ENCODE measurements at regions not wholly inside any gene's neighbourhood (a gene's known extent, or its start where the extent isn't known, plus 50 kb on each side); places are given as distances from the start of the nearest gene placed in this dataset.
"Not testable (repeated sequence)": the region's sequence is repeated elsewhere in the genome, so short reads cannot be mapped to it uniquely, and the experiment has no call there.

DNA sequence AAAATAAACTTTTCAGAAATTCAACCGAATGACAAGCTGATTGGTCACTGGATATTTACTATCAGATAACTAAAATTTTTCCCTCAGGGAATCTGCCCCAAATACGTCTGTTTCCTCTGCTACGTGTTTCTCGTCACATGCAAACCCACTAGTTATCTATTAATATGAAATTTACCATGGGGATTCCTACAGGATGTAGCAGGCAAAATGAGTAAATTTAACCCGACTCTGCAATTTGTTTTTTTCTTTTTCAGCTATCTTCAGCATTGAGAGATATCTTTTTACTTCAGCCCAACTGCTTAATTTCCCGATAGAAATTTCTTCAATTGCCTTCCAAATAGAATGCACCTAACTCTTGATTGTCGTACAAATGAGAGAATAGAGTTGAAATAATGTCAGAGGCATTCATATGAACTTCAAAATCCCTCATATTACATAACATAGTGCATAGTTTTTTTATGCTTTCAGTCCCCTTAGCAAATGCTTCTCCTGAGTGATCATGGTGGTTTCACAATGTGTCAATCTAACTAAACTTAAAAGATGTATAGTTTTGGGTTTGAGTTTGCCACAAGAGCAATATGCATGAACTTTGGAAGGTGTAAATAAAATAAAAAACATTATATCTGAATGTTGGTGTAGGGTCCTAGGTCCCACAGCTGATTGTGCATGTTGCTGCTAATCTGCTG lies 913.1 kb upstream of the GRIA3 start:
- H3K4me3 ChIP-seq (replicated peaks in 1 of 3) = no peak overlapping the region
- no peaks in the 10 kb centered on the region for H3K4me1 ChIP-seq
- intact Hi-C loops (cut with DNase I) = no loop called here
- 85 to 87% methylated on average over 7 of the region's 7 CpGs for WGBS, 2 donors
- no peaks in the 10 kb centered on the region for H3K9me3 ChIP-seq
- TF ChIP-seq POLR2A (IDR thresholded peaks at IDR 0.05) = no peak
- TF ChIP-seq, protein P1, sequence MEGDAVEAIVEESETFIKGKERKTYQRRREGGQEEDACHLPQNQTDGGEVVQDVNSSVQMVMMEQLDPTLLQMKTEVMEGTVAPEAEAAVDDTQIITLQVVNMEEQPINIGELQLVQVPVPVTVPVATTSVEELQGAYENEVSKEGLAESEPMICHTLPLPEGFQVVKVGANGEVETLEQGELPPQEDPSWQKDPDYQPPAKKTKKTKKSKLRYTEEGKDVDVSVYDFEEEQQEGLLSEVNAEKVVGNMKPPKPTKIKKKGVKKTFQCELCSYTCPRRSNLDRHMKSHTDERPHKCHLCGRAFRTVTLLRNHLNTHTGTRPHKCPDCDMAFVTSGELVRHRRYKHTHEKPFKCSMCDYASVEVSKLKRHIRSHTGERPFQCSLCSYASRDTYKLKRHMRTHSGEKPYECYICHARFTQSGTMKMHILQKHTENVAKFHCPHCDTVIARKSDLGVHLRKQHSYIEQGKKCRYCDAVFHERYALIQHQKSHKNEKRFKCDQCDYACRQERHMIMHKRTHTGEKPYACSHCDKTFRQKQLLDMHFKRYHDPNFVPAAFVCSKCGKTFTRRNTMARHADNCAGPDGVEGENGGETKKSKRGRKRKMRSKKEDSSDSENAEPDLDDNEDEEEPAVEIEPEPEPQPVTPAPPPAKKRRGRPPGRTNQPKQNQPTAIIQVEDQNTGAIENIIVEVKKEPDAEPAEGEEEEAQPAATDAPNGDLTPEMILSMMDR (IDR thresholded peaks at IDR 0.05) = no peak
- no peaks in the 10 kb centered on the region for H3K36me3 ChIP-seq
- H3K27me3 ChIP-seq = no peaks in the 10 kb centered on the region
- no peak overlapping the region for H3K27ac ChIP-seq
- DNase-seq = no peak

DNA sequence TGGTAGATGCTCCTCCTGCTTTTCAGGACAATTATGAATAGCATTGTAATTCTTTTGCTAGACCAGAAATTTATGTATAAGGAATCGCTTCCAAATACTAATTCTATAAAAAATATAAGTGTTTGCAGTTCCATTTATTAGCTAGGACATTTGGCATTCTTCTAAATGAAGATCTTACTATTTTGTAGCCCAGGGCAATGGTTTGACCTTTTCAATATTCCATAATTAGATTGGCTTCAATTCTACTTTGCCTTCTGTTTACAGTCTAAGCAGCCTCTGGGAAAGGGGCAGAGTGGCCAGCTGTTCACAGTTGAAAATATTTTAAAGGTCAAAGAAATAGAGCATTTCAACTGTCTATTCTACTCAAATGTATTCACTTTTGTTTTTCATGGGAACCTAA lies 912.1 kb upstream of the GRIA3 start:
- WGBS, 2 donors = 81 to 89% methylated on average over 1 of the region's 1 CpG
- H3K9me3 ChIP-seq = no peaks in the 10 kb centered on the region

DNA sequence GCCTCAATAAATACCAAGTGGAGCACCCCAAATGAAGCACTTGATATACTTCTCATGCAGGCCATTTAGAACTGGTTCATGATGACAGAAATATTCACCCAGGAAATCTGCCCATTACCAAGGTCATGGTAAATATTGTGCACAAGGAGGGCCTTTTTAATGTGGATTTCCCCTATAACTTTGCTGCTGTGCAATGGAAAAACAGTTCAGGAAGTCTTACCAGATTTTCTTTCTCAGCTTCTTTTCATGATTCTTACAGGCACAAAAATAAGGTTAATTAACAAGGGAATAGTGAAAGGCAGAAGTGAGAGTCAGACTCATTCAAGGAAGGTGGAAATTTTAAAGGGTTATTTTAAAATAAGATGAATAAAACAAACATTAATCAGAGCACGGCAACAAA lies 904.3 kb upstream of the GRIA3 start:
- TF ChIP-seq POLR2A (IDR thresholded peaks at IDR 0.05) = no peak
- TF ChIP-seq, protein P1 (IDR thresholded peaks at IDR 0.05) = no peak
- Histone ChIP-seq H3K36me3 (no peaks in the 10 kb centered on the region), H3K4me3 (replicated peaks in 1 of 3) (no peak overlapping the region), H3K4me1 (no peaks in the 10 kb centered on the region), H3K27ac (no peak overlapping the region), H3K27me3 (no peaks in the 10 kb centered on the region), H3K9me3 (no peaks in the 10 kb centered on the region)
- DNase-seq = no peak
- 93 to 100% methylated on average over 1 of the region's 1 CpG for WGBS, 2 donors
- intact Hi-C loops (cut with DNase I) = no loop called here

More for the DNA sequence above, 912.1 kb upstream of the GRIA3 start:
- Histone ChIP-seq H3K36me3 (no peaks in the 10 kb centered on the region), H3K27ac (no peak overlapping the region), H3K27me3 (no peaks in the 10 kb centered on the region), H3K4me3 (replicated peaks in 1 of 3) (no peak overlapping the region), H3K4me1 (no peaks in the 10 kb centered on the region)
- no peak for TF ChIP-seq POLR2A (IDR thresholded peaks at IDR 0.05)
- TF ChIP-seq, protein P1 (IDR thresholded peaks at IDR 0.05) = no peak
- intact Hi-C loops (cut with DNase I) = no loop called here
- no peak for DNase-seq

DNA sequence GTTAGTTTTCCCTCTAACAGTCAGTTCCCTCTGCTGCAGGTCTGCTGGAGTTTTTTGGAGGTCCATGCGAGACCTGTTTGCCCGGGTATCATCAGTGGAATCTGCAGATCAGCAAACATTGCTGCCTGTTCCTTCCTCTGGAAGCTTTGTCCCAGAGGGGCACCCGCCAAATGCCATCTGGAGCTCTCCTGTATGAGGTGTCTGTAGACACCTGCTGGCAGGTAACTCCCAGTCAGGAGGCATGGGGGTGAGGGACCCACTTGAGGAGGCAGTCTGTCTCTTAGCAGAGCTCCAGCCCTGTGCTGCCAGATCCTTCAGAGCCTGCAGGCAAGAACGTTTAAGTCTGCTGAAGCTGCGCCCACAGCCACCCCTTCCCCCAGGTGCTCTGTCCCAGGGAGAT lies 884.3 kb upstream of the GRIA3 start:
- intact Hi-C loops (cut with DNase I); DNase-seq; H3K27ac ChIP-seq; H3K4me1 ChIP-seq; H3K9me3 ChIP-seq; H3K27me3 ChIP-seq; H3K4me3 ChIP-seq (replicated peaks in 1 of 3); H3K36me3 ChIP-seq: not testable (repeated sequence)
- 90 to 91% methylated on average over 2 to 4 of the region's 5 CpGs for WGBS, 2 donors

DNA sequence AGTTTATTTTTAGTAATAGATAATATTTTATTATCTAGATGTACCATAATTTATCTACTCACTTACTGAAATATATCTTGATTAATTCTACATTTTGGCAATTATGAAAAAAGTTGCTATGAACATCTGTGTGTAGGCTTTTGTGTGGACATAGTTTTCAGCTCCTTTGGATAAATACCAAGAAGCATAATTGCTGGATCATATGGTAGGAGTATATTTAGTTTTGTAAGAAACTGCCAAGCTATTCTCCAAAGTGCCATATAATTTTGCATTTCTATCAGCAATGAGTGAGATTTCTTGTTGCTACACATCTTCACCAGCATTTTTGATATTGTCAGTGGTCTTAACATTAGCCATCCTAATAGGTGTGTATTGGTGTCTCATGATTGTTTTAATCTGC lies 882.6 kb upstream of the GRIA3 start:
- no peaks in the 10 kb centered on the region for H3K27me3 ChIP-seq
- TF ChIP-seq, protein P1 (IDR thresholded peaks at IDR 0.05) = no peak
- TF ChIP-seq POLR2A (IDR thresholded peaks at IDR 0.05) = no peak
- no peak overlapping the region for H3K27ac ChIP-seq
- H3K36me3 ChIP-seq = no peaks in the 10 kb centered on the region
- no peak overlapping the region for H3K4me3 ChIP-seq (replicated peaks in 1 of 3)
- intact Hi-C loops (cut with DNase I) = no loop called here
- no peaks in the 10 kb centered on the region for H3K9me3 ChIP-seq
- H3K4me1 ChIP-seq = no peaks in the 10 kb centered on the region
- DNase-seq = no peak

DNA sequence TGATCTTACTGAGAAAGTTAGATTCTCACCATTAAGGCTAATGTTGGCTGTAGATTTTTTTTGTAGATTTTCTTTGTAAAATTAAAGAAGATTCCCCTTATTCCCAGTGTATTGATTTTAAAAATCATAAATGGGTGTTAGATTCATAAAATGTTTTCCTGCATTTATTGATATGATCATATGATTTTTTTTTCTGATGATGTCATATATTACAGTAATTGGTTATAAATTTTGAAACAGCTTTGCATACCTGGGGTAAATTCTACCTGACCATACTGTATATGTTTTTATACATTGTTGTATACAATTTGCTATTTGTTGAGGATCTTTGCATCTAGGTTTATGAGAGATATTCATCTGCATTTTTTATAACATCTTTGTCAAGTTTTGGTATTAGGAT lies 880.3 kb upstream of the GRIA3 start:
- intact Hi-C loops (cut with DNase I) = no loop called here
- Histone ChIP-seq H3K9me3 (no peaks in the 10 kb centered on the region), H3K36me3 (no peaks in the 10 kb centered on the region), H3K4me3 (replicated peaks in 1 of 3) (no peak overlapping the region), H3K4me1 (no peaks in the 10 kb centered on the region), H3K27ac (no peak overlapping the region), H3K27me3 (no peaks in the 10 kb centered on the region)
- TF ChIP-seq POLR2A (IDR thresholded peaks at IDR 0.05) = no peak
- TF ChIP-seq, protein P1 (IDR thresholded peaks at IDR 0.05) = no peak
- DNase-seq = no peak

Data from thyroid gland (tissue), 4 donors.